ENCODE measurements at regions not wholly inside any gene's neighbourhood (a gene's known extent, or its start where the extent isn't known, plus 50 kb on each side); places are given as distances from the start of the nearest gene placed in this dataset.

DNA sequence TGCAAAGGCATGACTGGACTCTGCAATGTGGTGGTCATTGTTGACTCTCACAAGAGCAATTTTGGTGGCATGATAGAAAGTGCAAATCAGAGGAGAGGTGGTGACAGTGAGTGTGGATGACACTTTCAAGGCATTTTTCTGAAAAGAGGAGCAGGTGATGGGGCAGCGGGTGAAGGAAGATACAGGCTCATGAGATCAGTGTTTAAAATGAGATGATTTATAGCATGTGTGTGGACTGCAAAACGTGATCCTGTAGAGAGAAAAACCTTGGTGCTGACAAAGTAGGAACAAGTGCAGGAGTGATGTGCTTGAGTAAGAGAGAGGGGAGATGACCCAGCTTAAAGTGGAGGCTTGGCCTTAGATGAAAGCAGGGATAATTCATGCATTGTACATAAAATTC lies 171.2 kb upstream of the PPP2R2B start:
- no peak for DNase-seq (ENCODE audit: low read depth)
- TF ChIP-seq CTCF (conservative IDR thresholded peaks at IDR 0.05; ENCODE audit: low read length): no peak
- H3K4me3 ChIP-seq (ENCODE audit: low read length): no peak overlapping the region

GRCh38 chr5:147050172-147050571 lies 171.6 kb upstream of the PPP2R2B start:
- DNase-seq (ENCODE audit: low read depth): no peak
- no peak for TF ChIP-seq CTCF (conservative IDR thresholded peaks at IDR 0.05; ENCODE audit: low read length)
- H3K4me3 ChIP-seq (ENCODE audit: low read length): no peak overlapping the region

DNA sequence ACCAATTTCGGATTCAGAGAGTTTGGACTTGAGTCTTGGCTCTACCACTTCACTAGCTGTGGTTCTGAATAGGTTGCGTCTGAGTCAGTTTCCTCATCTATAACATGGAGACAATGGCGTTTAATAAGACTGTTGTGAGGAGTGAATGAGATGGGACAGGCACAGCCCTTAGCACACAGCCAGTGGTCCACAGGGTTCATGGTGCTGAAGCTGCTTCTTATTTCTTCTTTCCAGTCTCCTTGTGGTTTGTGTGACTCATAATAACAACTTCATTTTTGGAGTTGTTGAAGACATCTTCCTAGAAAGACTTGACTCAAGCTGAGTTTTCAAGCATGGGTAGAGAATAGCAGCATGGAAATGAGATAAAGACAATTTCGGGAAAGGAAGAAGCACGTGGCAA lies 172.6 kb upstream of the PPP2R2B start:
- no peak for DNase-seq (ENCODE audit: low read depth)
- H3K4me3 ChIP-seq (ENCODE audit: low read length): no peak overlapping the region
- no peak for TF ChIP-seq CTCF (conservative IDR thresholded peaks at IDR 0.05; ENCODE audit: low read length)

- TF ChIP-seq CTCF (conservative IDR thresholded peaks at IDR 0.05; ENCODE audit: low read length): no peak
- no peak overlapping the region for H3K4me3 ChIP-seq (ENCODE audit: low read length)
- no peak for DNase-seq (ENCODE audit: low read depth)
Observed at GRCh38 chr5:147052519-147052918, 174.0 kb upstream of the PPP2R2B start.

- TF ChIP-seq CTCF (conservative IDR thresholded peaks at IDR 0.05; ENCODE audit: low read length): no peak
- no peak for DNase-seq (ENCODE audit: low read depth)
- no peak overlapping the region for H3K4me3 ChIP-seq (ENCODE audit: low read length)
Observed at GRCh38 chr5:147055089-147055826, 176.7 kb upstream of the PPP2R2B start.

- no peak overlapping the region for H3K4me3 ChIP-seq (ENCODE audit: low read length)
- TF ChIP-seq CTCF (conservative IDR thresholded peaks at IDR 0.05; ENCODE audit: low read length): no peak
- no peak for DNase-seq (ENCODE audit: low read depth)
Observed at GRCh38 chr5:147055850-147056566, 177.5 kb upstream of the PPP2R2B start.

GRCh38 chr5:147057051-147057450 lies 177.8 kb upstream of the STK32A start:
- no peak for DNase-seq (ENCODE audit: low read depth)
- no peak for TF ChIP-seq CTCF (conservative IDR thresholded peaks at IDR 0.05; ENCODE audit: low read length)
- H3K4me3 ChIP-seq (ENCODE audit: low read length): no peak overlapping the region
